Head of caudate nucleus (tissue), 42 donors: ENCODE measurements at regions not wholly inside any gene's neighbourhood (a gene's known extent, or its start where the extent isn't known, plus 50 kb on each side); places are given as distances from the start of the nearest gene placed in this dataset.
A peak's percentile ranks its signal among the peaks of the same experiment; 100 is the strongest.
"Not testable (repeated sequence)": the region's sequence is repeated elsewhere in the genome, so short reads cannot be mapped to it uniquely, and the experiment has no call there.

ENCODE experiments used
- DNase-seq, 42 donors: peaks; one replicate each; pipeline versions ENCODE4 v3.0.0 to v3.0.0-alpha.2; 2020 to 2021; ENCODE audit warnings: mixed read lengths in 7 of 42
- intact Hi-C: fragments of 100-400 bp; cut with DNase I; formaldehyde crosslinking; loops from one replicate; pipeline ENCODE4 v1.15.0; 2022

GRCh38 chr12:75820071-75820470, 211.5 kb downstream of the PHLDA1 start:
- intact Hi-C loops, result no loop called here
- DNase-seq, result no peak

GRCh38 chr12:75819512-75819911, 212.1 kb downstream of the PHLDA1 start:
- no peak for DNase-seq
- intact Hi-C loops, result no loop called here

- no peak for DNase-seq
- intact Hi-C loops, result no loop called here
These were observed 212.7 kb downstream of the PHLDA1 start for GRCh38 chr12:75818863-75819262.

GRCh38 chr12:75816897-75817296, 214.7 kb downstream of the PHLDA1 start:
- intact Hi-C loops, result no loop called here
- no peak for DNase-seq

- DNase-seq, result no peak
- intact Hi-C loops, result no loop called here
These were observed 215.8 kb downstream of the PHLDA1 start for GRCh38 chr12:75815756-75816155.

- intact Hi-C loops, result no loop called here
These were observed 216.5 kb downstream of the PHLDA1 start for GRCh38 chr12:75814851-75815754.

GRCh38 chr12:75813072-75813471, 218.5 kb downstream of the PHLDA1 start:
- DNase-seq, result no peak
- intact Hi-C loops, result no loop called here

More at GRCh38 chr12:75814851-75815754, 216.5 kb downstream of the PHLDA1 start:
- peak in 23 of 42 donors; percentile 4 to 70 (median 39) for DNase-seq

- DNase-seq, result peak in 4 of 42 donors; percentile 10 to 41 (median 17)
- intact Hi-C loops, result no loop called here
These were observed 219.1 kb downstream of the PHLDA1 start for GRCh38 chr12:75812271-75813018.

- intact Hi-C loops, result no loop called here
- no peak for DNase-seq
These were observed 221.8 kb downstream of the PHLDA1 start for GRCh38 chr12:75809746-75810145.

- no peak for DNase-seq
- intact Hi-C loops, result no loop called here
These were observed 224.1 kb downstream of the PHLDA1 start for GRCh38 chr12:75807494-75807893.

- intact Hi-C loops, result no loop called here
- no peak for DNase-seq
These were observed 225.7 kb downstream of the PHLDA1 start for GRCh38 chr12:75805905-75806304.

- intact Hi-C loops, result no loop called here
- no peak for DNase-seq
These were observed 226.3 kb downstream of the PHLDA1 start for GRCh38 chr12:75805320-75805719.

- intact Hi-C loops, result no loop called here
- no peak for DNase-seq
These were observed 233.2 kb downstream of the PHLDA1 start for GRCh38 chr12:75798136-75798926.

- DNase-seq, result no peak
- intact Hi-C loops, result no loop called here
These were observed 236.5 kb downstream of the PHLDA1 start for GRCh38 chr12:75795125-75795524.

- DNase-seq, result no peak
- intact Hi-C loops, result no loop called here
These were observed 238.9 kb downstream of the PHLDA1 start for GRCh38 chr12:75792687-75793086.

GRCh38 chr12:75790219-75790618, 241.4 kb downstream of the PHLDA1 start:
- intact Hi-C loops, result no loop called here
- DNase-seq, result no peak

- intact Hi-C loops, result not testable (repeated sequence)
These were observed 244.4 kb downstream of the PHLDA1 start for GRCh38 chr12:75787146-75787545.

GRCh38 chr12:75786070-75786469, 245.5 kb downstream of the PHLDA1 start:
- no peak for DNase-seq
- intact Hi-C loops, result no loop called here

More at GRCh38 chr12:75787146-75787545, 244.4 kb downstream of the PHLDA1 start:
- DNase-seq, result not testable (repeated sequence)

- intact Hi-C loops, result no loop called here
- peak in 40 of 42 donors; percentile 7 to 70 (median 34) for DNase-seq
These were observed 247.0 kb downstream of the PHLDA1 start for GRCh38 chr12:75784591-75784990.
